A673 (cell line): ENCODE measurements at regions not wholly inside any gene's neighbourhood (a gene's known extent, or its start where the extent isn't known, plus 50 kb on each side); places are given as distances from the start of the nearest gene placed in this dataset.

Source experiments
- BruUV-seq: library from RNA; stranded (reverse); fragments of 400-500 nt; replicated peaks from 2 replicates; lab custom pipeline; 2021; lab: Mats Ljungman, UMichigan
- CTCF ChIA-PET: fragments of 300-600 bp; sonication (Branson Sonifier 250); formaldehyde crosslinking; loops from one replicate; lab custom pipeline; 2022; ENCODE audit warnings: antibody characterized with exemption; lab: Charles Lee
- POLR2A ChIA-PET: fragments of 300-600 bp; sonication (Branson Sonifier 250); formaldehyde crosslinking; loops from one replicate; lab custom pipeline; 2022; ENCODE audit warnings: antibody characterized with exemption; ENCODE audit not compliant: low non-redundant PET; lab: Charles Lee
- DNase-seq: peaks from one replicate; pipeline ENCODE4 v3.0.0-alpha.2; 2015; ENCODE audit warnings: low spot score
- H3K27ac ChIP-seq: fragments of 200-600 bp; sonication (generic); 2 replicates; pipeline ENCODE4 v1.5.1; 2016; ENCODE audit warnings: mixed run types, low read depth, mild to moderate bottlenecking, mixed read lengths, antibody characterized with exemption, low read length; ENCODE audit not compliant: poor library complexity, severe bottlenecking
- H3K27me3 ChIP-seq: fragments of 200-600 bp; sonication (generic); replicated peaks from 2 replicates; pipeline ENCODE4 v1.6.1; 2017; ENCODE audit warnings: mixed run types, low read depth, mild to moderate bottlenecking, mixed read lengths, antibody characterized with exemption, low read length; ENCODE audit not compliant: insufficient read depth, poor library complexity
- H3K36me3 ChIP-seq: fragments of 200-600 bp; sonication (generic); 2 replicates; pipeline ENCODE4 v1.6.1; 2016; ENCODE audit warnings: mixed run types, mild to moderate bottlenecking, mixed read lengths, antibody characterized with exemption, low read length; ENCODE audit not compliant: insufficient read depth, poor library complexity, severe bottlenecking
- H3K4me1 ChIP-seq: fragments of 200-600 bp; sonication (generic); 2 replicates; pipeline ENCODE4 v1.6.1; 2017; ENCODE audit warnings: mixed run types, mild to moderate bottlenecking, mixed read lengths, antibody characterized with exemption, low read length; ENCODE audit not compliant: insufficient read depth, poor library complexity, severe bottlenecking
- H3K4me3 ChIP-seq: fragments of 200-600 bp; sonication (generic); 2 replicates; pipeline ENCODE4 v1.5.1; 2016; ENCODE audit warnings: low read depth, mixed run types, mild to moderate bottlenecking, mixed read lengths, low read length; ENCODE audit not compliant: poor library complexity, severe bottlenecking
- H3K9me3 ChIP-seq: fragments of 200-600 bp; sonication (generic); 2 replicates; pipeline ENCODE4 v1.6.1; 2016; ENCODE audit warnings: mixed run types, low read depth, mild to moderate bottlenecking, mixed read lengths, antibody characterized with exemption, low read length; ENCODE audit not compliant: poor library complexity, severe bottlenecking
- CTCF ChIP-seq: fragments of 300-800, 200-600 bp; sonication (generic); conservative IDR thresholded peaks from 2 replicates; pipeline ENCODE4 v1.5.1; 2017; ENCODE audit warnings: low read depth, mild to moderate bottlenecking, antibody characterized with exemption, low read length, moderate library complexity, mixed read lengths
- EZH2 ChIP-seq: fragments of 200-600 bp; sonication (generic); IDR thresholded peaks from 2 replicates; pipeline ENCODE4 v1.6.1; 2017; ENCODE audit warnings: borderline replicate concordance, low read depth, mild to moderate bottlenecking, mixed read lengths, antibody characterized with exemption, low read length; ENCODE audit not compliant: poor library complexity, severe bottlenecking
- intact Hi-C: fragments of 100-400 bp; cut with micrococcal nuclease; formaldehyde crosslinking; loops from one replicate; pipeline ENCODE4 v1.10.0; 2022; ENCODE audit not compliant: unreplicated experiment

GRCh38 chr4:174435974-174436373 lies 86.3 kb downstream of the HPGD start:
- Histone ChIP-seq H3K27ac (no peak overlapping the region), H3K4me1 (no peaks in the 10 kb centered on the region), H3K4me3 (no peak overlapping the region), H3K36me3 (no peaks in the 10 kb centered on the region), H3K27me3 (no peaks in the 10 kb centered on the region), H3K9me3 (no peaks in the 10 kb centered on the region)
- POLR2A ChIA-PET, result no interaction called here
- no peak for DNase-seq
- intact Hi-C loops, result no loop called here
- CTCF ChIA-PET, result no interaction called here
- no TSS peak for BruUV-seq
- TF ChIP-seq CTCF (no peak), EZH2 (no peak)

GRCh38 chr4:174434455-174434854 lies 87.8 kb downstream of the HPGD start:
- Histone ChIP-seq H3K4me1 (no peaks in the 10 kb centered on the region), H3K27ac (no peak overlapping the region), H3K36me3 (no peaks in the 10 kb centered on the region), H3K4me3 (no peak overlapping the region), H3K27me3 (no peaks in the 10 kb centered on the region), H3K9me3 (no peaks in the 10 kb centered on the region)
- ChIA-PET POLR2A (no interaction called here), CTCF (no interaction called here)
- TF ChIP-seq CTCF (no peak), EZH2 (no peak)
- no TSS peak for BruUV-seq
- intact Hi-C loops, result no loop called here
- no peak for DNase-seq

GRCh38 chr4:174430576-174430975 lies 91.7 kb downstream of the HPGD start:
- H3K4me1 ChIP-seq, result no peaks in the 10 kb centered on the region
- TF ChIP-seq EZH2 (no peak), CTCF (no peak)
- no peaks in the 10 kb centered on the region for H3K36me3 ChIP-seq
- no peak overlapping the region for H3K27ac ChIP-seq
- DNase-seq, result no peak
- no peaks in the 10 kb centered on the region for H3K9me3 ChIP-seq
- ChIA-PET CTCF (no interaction called here), POLR2A (no interaction called here)
- intact Hi-C loops, result no loop called here
- no TSS peak for BruUV-seq
- H3K4me3 ChIP-seq, result no peak overlapping the region
- H3K27me3 ChIP-seq, result no peaks in the 10 kb centered on the region
